HG02884 (cell line): ENCODE measurements at regions not wholly inside any gene's neighbourhood (a gene's known extent, or its start where the extent isn't known, plus 50 kb on each side); places are given as distances from the start of the nearest gene placed in this dataset.
"Not testable (repeated sequence)": the region's sequence is repeated elsewhere in the genome, so short reads cannot be mapped to it uniquely, and the experiment has no call there.

Source experiments
- ATAC-seq: cut with Tn5 transposase; IDR thresholded peaks from one replicate; pipeline ENCODE4 v1.9.1; 2021; ENCODE audit warnings: mild to moderate bottlenecking, moderate library complexity; ENCODE audit not compliant: unreplicated experiment

DNA sequence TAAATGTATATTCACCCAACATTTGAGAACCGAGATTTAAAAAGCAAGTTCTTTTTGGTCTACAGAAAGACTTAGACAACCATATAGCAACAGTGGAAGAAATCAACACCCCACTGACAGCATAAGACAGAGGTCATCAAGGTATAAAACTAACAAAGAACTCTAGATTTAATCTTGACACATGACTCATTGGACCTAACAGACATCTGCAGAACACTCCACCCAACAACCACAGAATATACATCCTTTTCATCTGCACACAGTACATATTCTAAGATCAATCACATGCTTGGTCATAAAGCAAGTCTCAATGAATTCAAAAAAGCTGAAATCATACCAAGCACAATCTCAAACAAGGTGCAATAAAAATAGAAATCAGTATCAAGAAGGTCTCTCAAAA, 65.8 kb downstream of the SPIN4 start:
- no peak for ATAC-seq

DNA sequence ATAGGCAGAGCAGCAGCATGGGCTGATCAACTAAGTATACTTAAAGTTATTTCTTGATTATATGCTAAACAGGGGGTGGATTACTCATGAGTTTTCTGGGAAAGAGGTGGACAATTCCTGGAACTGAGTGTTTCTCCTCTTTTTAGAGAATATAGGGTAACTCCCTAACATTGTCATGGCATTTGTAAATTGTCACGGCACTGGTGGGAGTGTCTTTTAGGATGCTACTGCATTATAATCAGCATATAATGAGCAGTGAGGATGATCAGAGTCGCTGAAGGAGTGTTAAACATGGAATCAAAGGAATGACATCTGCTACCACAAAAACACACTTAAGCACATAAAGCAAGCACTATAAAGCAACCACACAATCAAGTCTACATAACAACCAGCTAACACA, 66.5 kb downstream of the SPIN4 start:
- ATAC-seq, result no peak

DNA sequence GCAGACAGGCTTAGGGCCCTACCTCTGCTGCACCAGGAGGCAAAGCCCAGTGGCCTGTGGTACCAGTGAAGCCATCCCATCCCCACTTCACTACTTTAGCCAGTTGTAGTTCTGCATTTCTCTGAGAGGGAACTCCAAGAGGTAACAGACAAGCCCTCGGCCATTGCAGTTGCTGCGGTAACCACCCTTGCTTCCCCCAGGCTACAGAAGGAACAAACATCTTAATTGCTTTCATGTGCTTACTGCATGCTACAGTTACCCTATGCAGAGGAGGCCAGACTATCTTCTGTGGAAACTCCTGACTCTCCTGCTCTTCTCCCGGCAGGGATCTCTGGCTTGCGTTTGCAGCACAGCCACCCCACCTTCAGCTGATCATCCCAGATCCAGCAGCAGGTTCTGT, 67.8 kb downstream of the SPIN4 start:
- no peak for ATAC-seq

DNA sequence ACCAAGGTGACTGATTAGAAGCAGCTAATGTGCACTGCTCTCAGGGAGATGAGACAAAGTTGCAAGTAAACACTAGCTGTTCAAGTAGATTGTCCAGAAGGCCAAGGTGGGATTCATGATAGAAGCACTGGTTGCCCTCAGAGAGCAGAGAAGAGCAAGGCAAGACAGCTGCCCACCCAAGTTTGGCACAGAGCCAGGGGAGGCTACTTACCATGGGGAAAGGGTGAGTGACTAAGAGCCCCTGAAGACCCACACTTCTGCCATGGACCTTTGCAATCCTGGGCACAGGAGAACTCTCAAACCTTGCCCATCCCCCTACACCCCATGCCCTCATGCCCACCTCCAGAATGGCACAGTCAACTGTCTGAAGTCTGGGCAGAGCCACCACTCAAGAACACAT, 68.3 kb downstream of the SPIN4 start:
- no peak for ATAC-seq

DNA sequence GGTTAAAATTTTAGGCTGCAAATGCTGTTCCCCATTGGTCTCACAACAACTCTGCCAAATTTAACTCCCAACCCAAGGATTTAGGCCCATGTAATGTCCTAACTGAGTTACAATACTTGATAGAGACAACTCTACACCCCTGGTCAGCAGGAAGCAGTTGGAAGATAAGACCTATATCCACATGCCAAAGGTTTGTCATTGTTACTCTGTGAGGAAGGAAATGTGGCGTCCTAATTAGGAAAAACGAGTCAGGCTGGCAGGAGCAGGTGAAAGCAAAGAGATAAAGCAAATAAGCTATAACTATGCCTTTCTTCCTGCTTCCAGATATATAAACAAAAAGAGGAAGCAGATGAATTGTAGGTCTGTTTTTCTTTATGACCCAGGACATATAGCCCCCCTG, 69.1 kb downstream of the SPIN4 start:
- no peak for ATAC-seq

DNA sequence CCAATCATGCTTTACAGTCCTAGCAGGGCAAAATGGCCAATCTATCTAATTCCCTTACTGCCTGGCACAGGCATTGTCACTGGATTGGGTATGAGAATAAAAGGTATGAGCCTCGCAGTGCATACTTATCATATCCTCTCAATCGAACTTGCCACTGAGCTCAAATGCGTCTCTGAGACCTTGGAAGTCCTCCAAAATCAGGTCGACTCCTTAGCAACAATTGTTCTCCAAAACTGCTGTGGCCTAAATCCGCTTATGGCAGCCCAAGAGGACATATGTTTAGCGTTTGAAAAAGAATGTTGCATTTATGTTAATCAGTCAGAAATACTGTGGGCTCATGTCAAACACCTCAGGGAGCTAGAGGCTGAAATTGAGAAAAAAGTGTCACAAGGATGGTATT, 69.7 kb downstream of the SPIN4 start:
- no peak for ATAC-seq

DNA sequence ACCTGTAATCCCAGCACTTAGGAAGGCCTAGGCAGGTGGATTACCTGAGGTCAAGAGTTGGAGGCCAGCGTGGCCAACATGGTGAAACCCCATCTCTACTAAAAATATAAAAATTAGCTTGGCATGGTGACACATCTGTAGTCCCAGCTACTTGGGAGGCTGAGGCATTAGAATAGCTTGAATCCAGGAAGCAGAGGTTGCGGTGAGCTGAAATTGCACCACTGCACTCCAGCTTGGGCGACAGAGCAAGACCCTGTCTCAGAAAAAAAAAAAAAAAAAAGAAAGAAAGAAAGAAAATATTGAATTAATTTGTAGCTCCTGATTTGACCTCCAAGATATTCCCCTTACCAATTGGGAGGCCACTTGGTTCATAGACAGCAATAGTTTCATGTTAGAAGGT, 73.7 kb downstream of the SPIN4 start:
- not testable (repeated sequence) for ATAC-seq

DNA sequence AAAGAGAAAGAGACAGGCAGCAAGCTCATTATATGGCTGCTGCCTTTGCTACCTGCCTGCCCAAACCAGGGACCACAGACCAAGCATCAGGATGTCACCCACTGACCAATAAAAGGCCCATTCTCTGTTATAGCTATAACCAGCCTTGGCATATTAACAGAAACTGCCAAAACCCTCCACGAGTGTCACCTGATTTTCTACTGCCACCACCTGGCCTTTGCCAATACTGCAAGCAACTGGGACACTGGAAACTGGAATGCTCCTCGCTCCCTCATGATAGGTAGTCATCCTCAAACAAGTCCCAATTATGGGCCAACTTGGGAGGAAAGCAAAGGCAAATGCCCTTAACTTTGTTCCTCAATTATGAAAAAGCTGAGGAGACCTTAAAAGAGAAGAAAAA, 76.0 kb downstream of the SPIN4 start:
- no peak for ATAC-seq

DNA sequence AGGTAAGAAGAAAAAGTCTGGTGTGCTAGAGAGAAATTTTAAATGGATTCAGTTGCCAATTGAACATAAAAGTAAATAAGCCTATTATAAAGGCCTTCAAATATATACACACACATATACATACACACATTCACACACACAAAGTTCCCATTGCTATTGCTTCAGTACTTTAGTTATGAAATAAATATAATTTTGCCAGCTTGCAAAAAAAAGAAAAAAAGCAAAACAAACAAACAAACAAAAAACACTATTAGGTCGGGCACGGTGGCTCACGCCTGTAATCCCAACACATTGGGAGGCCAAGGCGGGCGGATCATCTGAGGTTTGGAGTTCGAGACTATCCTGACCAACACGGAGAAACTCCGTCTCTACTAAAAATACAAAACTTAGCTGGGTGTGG, 80.3 kb downstream of the SPIN4 start:
- no peak for ATAC-seq

DNA sequence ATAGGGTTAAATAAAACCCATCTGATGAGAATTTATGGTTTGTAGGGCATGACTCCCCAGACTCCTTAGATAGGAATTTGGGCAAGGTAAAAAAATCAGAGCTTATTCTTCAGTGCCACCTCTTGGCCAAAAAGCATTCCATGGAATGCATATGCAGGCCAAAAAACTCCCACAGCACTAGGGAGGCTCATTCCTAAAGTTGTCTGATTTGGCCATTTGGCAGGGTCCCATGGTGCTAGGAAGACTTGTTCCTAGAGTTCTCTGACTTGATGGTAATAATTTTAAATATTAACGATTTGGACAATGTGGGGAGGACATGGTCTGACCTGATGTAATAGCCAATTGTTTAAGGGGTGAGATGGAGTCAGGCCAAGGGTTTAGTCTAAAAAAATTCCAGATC, 93.0 kb downstream of the SPIN4 start:
- no peak for ATAC-seq

DNA sequence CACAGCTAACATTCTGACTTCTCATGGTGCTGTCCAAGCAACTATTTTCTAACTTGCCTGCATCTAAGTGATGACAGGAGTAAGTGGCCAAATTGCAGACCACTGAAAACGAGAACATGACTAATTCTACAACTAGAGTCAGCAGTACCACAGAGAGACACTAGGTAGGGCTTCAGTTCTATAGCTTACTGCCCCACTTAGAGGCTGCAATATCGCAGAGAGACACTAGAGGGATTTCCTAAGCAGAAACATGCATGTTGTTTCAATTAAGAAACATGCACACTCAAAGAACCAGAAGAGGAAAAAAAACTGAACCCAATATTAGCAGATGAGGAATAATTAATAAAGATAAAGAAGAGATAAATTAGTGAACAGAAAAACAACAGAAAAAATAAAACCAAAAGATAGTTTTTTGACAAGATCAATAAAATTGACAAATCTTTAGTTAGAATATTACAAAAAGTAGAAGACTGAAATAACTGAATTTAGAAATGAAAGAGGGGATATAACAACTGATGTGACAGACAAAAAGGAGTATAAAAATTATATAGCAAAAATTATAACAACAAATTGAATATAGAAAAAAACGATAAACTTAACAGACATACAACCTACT, 100.8 kb downstream of the SPIN4 start:
- peak; percentile 100 for ATAC-seq

DNA sequence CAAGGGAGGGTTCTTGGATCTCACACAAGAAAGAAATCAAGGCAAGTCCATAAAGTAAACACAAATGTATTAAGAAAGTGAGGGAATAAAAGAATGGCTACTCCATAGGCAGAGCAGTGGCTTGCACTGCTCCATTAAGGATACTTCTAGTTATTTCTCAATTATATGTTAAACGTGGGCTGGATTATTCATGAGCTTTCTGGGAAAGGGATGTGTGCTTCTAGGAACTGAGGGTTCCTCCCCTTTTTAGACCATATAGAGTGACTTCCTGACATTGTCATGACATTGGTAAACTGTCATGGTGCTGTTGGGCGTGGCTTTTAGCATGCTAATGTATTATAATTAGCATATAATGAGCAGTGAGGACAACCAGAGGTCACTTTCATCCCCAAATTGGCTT, 108.4 kb downstream of the SPIN4 start:
- ATAC-seq, result not testable (repeated sequence)

DNA sequence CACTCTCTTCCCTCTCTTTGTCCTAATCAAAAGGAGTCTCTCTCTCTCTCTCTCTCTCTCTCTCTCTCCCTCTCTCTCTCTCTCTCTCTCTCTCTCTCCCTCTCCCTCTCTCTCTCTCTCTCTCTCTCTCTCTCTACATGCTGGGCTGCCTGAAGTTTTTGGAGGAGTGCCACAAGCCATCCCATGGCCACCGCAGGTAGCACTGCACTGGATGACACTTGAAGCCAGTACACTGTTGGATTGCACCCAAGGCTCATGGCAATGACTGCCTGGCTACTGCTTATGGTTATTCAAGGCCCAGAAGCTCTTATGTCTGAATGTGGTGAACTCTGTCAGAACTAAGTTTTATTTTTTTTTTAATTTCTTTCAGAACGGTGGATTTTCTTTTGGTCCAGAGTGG, 115.2 kb downstream of the SPIN4 start:
- ATAC-seq, result not testable (repeated sequence)

DNA sequence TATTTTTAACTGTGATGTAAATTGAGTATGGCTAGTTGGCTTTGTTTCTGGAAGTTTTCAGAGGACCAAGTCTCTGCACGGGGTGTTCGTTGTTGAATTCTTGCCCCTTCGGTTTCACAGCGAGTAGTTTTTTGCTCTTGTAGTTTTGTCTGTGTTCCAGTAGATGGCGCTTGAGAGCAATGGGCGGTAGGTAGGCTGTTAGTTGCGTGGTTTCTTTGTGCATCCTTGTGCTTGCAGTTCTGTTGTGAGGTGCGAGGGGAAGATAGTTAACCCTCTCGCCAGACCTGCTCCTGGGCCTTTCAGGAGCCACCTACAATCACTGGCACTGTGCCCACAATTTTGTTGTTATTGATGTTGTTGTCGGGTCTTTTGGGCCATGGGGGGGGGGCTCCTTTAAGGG, 118.1 kb downstream of the SPIN4 start:
- not testable (repeated sequence) for ATAC-seq

DNA sequence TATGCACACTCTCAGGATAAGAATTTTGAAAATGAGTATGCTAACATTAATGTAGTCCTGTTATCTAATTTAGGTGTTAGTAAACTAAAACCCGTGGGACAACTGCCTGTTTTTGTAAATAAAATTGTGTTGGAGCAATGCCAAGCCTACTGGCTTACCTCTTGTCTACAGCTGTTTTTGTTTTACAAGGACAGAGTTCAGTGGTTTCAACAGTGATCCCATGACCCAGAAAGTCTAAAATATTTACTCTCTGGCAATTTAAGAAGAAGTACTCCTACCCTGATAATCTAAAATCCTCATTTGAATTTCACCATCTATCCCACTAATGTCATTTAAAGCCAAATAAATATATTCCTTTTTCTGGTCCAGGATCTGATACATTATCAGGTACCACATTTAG, 132.9 kb downstream of the SPIN4 start:
- not testable (repeated sequence) for ATAC-seq

DNA sequence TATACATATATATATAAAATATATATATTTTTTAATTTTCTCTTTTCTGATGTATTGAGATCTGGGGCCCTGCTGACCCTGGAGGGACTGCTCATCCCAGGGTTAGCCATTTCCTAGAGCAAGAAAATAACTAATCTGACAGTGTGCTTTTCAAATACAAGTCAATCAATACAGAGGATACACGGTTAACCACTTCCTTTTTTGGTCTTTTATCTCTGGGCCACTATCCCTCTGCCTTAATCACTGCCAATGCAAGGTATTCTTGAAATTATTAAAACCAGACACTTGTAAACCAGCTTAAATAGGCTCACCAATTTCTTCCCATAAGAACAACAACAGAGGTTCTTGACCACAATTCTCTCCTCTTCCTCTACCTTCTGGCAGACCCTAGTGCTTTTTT, 133.6 kb downstream of the SPIN4 start:
- ATAC-seq, result not testable (repeated sequence)

DNA sequence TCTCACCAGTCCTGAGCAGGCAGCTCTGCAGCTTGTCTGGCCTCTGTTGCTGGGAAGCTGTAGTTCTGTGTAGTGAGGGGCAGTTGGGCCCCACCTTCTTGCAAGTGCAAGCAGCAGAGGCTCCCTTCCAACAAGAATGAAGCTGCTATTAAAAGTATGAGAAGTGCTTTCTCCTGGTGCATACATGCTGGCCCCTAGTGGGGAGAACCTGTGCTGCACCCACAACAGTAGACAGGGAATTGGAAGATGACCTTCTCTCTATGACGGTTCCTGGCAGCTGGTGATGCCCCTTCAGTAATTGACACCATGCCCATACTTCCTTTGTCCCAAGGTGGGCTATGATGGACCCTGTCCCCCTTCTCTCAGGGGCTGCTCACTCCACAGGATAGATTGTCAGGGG, 141.5 kb downstream of the SPIN4 start:
- peak; percentile 64 for ATAC-seq

DNA sequence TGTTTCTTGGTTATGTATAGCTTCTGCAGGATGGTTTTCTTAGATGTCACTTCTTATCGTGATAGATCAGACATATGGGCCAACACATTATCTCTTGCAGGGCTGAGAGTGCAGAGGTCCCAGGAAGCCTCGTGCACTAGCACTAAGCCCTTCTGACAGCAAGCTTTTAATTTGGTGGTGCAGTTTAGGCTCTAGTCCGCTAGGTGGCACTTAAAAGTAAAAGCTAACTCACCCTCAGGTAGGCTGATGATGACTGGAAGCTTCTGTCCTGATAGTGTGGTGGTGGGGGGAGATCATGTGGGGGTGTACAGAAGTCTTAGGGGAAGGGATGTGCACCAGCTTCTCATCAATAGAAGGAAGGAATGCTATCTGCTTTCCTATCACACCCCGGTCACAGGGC, 142.0 kb downstream of the SPIN4 start:
- peak; percentile 56 for ATAC-seq

DNA sequence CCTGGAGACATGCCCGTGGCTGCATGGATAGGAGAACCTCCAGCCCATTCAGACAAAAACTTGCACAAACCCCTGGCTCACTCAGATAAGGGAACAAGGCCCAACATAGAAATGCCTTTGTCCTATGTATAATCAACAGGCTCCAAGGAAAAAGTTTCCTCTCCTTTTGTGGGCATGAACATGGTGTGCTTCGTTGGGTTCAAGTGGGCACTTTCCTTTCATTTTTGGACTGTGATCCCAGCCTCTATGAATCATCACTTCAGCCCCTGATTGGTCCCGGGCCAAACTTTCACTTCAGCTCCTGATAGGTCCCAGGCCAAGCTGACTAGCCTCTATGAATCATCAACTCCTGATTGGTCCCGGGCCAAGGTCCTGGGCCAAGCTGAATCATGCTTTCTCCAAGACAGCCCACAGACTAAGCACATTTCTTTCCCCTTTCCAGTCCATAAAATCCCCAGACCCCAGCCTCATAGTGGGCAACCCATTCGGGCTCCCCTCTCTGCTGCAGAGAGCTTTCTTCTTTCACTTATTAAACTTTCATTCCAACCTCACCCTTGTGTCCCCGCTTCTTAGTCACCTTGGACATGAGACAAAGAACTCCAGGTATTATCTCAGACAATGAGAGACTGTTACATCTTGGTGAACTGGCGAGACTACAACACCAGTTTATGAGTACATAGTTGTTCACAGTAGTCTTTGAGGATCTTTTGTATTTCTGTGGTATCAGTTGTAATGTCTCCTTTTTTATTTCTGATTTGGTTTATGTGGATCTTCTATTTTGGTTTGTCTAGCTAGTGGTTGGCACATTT, 146.7 kb downstream of the SPIN4 start:
- ATAC-seq, result not testable (repeated sequence)

DNA sequence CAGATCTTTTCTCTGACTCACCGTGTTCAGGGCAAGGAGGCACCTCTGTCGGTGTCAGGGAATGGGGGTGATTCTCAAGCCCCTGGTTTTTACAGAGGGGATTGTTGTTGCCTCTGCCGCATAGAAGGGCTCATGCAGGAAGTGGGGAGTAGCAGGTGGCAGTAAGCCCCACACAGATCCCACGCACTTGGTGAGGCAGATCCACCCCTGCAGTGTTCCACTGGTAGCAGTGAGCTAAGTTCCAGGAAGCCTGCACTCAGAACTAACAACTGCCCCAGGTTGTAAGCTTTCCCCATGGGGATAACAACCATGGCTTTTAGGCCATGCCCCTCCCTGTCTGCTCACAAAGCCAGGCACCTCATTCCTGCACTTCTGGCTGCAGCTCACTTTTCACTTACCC, 149.1 kb downstream of the SPIN4 start:
- ATAC-seq, result not testable (repeated sequence)

DNA sequence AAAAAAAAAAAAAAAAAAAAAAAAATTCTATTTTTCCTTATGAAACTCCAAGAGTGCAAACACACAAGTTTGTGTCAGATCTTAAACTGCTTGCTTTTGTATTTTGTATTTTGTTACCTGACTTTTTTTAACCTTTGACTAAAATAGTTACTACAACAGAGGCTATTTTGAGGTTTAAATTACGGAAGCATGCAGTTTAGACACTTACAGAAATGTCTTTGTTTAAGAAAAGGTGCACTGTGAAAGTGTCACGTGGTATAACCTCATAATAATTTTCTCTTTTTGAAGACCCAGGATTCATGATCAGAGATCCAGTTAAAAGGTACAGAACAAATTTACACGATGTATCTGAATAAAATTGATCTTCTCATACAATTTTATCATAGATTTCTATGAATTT, 152.4 kb downstream of the SPIN4 start:
- not testable (repeated sequence) for ATAC-seq

DNA sequence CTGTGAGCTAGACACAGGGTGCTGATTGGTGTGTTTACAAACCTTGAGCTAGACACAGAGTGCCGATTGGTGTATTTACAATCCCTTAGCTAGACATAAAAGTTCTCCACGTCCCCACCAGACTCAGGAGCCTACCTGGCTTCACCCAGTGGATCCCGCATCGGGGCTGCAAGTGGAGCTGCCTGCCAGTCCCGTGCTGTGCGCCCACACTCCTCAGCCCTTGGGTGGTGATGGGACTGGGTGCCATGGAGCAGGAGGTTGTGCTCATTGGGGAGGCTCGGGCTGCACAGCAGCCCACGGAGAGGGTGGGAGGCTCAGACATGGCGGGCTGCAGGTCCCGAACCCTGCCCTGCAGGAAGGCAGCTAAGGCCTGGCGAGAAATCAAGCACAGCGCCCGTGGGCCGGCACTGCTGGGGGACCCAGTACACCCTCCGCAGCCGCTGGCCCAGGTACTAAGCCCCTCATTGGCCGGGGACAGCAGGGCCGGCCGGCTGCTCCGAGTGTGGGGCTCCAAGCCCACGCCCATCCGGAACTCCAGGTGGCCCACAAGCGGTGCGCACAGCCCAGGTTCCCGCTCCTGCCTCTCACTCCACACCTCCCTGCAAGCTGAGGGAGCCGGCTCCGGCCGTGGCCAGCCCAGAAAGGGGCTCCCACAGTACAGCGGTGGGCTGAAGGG, 158.6 kb downstream of the SPIN4 start:
- not testable (repeated sequence) for ATAC-seq
